ENCODE measurements at regions not wholly inside any gene's neighbourhood (a gene's known extent, or its start where the extent isn't known, plus 50 kb on each side); places are given as distances from the start of the nearest gene placed in this dataset.
A peak's percentile ranks its signal among the peaks of the same experiment; 100 is the strongest.
"Not testable (repeated sequence)": the region's sequence is repeated elsewhere in the genome, so short reads cannot be mapped to it uniquely, and the experiment has no call there.

- H3K9me3 Mint-ChIP-seq, result no peaks in the 10 kb centered on the region
- H3K27me3 Mint-ChIP-seq, result no peaks in the 10 kb centered on the region
- H3K27ac Mint-ChIP-seq, result no peak overlapping the region
- H3K4me1 Mint-ChIP-seq, result no peaks in the 10 kb centered on the region
- ATAC-seq, result no peak
- H3K4me3 Mint-ChIP-seq, result no peak overlapping the region
- no peaks in the 10 kb centered on the region for H3K36me3 Mint-ChIP-seq (ENCODE audit: low read depth)
- no peak for DNase-seq
Measured at GRCh38 chr18:1294229-1294628, 389.6 kb downstream of the ADCYAP1 start.

GRCh38 chr18:1296237-1296636, 391.6 kb downstream of the ADCYAP1 start:
- Mint-ChIP-seq H3K36me3 (ENCODE audit: low read depth) (no peaks in the 10 kb centered on the region), H3K4me1 (no peaks in the 10 kb centered on the region), H3K27me3 (no peaks in the 10 kb centered on the region), H3K9me3 (peaks cover 4% of the 10 kb centered on the region), H3K4me3 (no peak overlapping the region), H3K27ac (no peak overlapping the region)
- ATAC-seq, result no peak
- DNase-seq, result no peak

- H3K9me3 Mint-ChIP-seq, result peaks cover 4% of the 10 kb centered on the region
- no peak for ATAC-seq
- no peak for DNase-seq
- H3K27me3 Mint-ChIP-seq, result no peaks in the 10 kb centered on the region
- H3K27ac Mint-ChIP-seq, result no peak overlapping the region
- no peaks in the 10 kb centered on the region for H3K36me3 Mint-ChIP-seq (ENCODE audit: low read depth)
- H3K4me3 Mint-ChIP-seq, result no peak overlapping the region
- H3K4me1 Mint-ChIP-seq, result no peaks in the 10 kb centered on the region
Measured at GRCh38 chr18:1302861-1303260, 398.2 kb downstream of the ADCYAP1 start.

- ATAC-seq (no peak), DNase-seq (no peak)
- H3K4me1 Mint-ChIP-seq, result no peaks in the 10 kb centered on the region
- peaks cover 4% of the 10 kb centered on the region for H3K9me3 Mint-ChIP-seq
- H3K36me3 Mint-ChIP-seq (ENCODE audit: low read depth), result no peaks in the 10 kb centered on the region
- no peak overlapping the region for H3K27ac Mint-ChIP-seq
- H3K27me3 Mint-ChIP-seq, result no peaks in the 10 kb centered on the region
- no peak overlapping the region for H3K4me3 Mint-ChIP-seq
Measured at GRCh38 chr18:1304392-1304992, 399.8 kb downstream of the ADCYAP1 start.

GRCh38 chr18:1306641-1307040, 402.0 kb downstream of the ADCYAP1 start:
- Mint-ChIP-seq H3K27ac (no peak overlapping the region), H3K4me3 (no peak overlapping the region), H3K4me1 (no peaks in the 10 kb centered on the region), H3K9me3 (peaks cover 3% of the 10 kb centered on the region), H3K36me3 (ENCODE audit: low read depth) (no peaks in the 10 kb centered on the region), H3K27me3 (no peaks in the 10 kb centered on the region)
- ATAC-seq, result no peak
- no peak for DNase-seq

GRCh38 chr18:1308686-1309085, 404.0 kb downstream of the ADCYAP1 start:
- H3K27ac Mint-ChIP-seq, result no peak overlapping the region
- no peaks in the 10 kb centered on the region for H3K36me3 Mint-ChIP-seq (ENCODE audit: low read depth)
- H3K4me3 Mint-ChIP-seq, result no peak overlapping the region
- H3K4me1 Mint-ChIP-seq, result no peaks in the 10 kb centered on the region
- no peaks in the 10 kb centered on the region for H3K27me3 Mint-ChIP-seq
- peaks cover 3% of the 10 kb centered on the region for H3K9me3 Mint-ChIP-seq
- DNase-seq, result no peak
- no peak for ATAC-seq

GRCh38 chr18:1311376-1311775, 406.7 kb downstream of the ADCYAP1 start:
- peaks cover 3% of the 10 kb centered on the region for H3K9me3 Mint-ChIP-seq
- no peak for ATAC-seq
- H3K27ac Mint-ChIP-seq, result no peak overlapping the region

GRCh38 chr18:1335345-1335744, 430.7 kb downstream of the ADCYAP1 start:
- ATAC-seq; DNase-seq; H3K27me3 Mint-ChIP-seq; H3K36me3 Mint-ChIP-seq (ENCODE audit: low read depth); H3K4me3 Mint-ChIP-seq; H3K27ac Mint-ChIP-seq; H3K4me1 Mint-ChIP-seq: not testable (repeated sequence)
- peaks cover 14% of the 10 kb centered on the region for H3K9me3 Mint-ChIP-seq

More at GRCh38 chr18:1311376-1311775, 406.7 kb downstream of the ADCYAP1 start:
- no peak overlapping the region for H3K4me3 Mint-ChIP-seq
- DNase-seq, result no peak
- no peaks in the 10 kb centered on the region for H3K27me3 Mint-ChIP-seq
- no peaks in the 10 kb centered on the region for H3K36me3 Mint-ChIP-seq (ENCODE audit: low read depth)
- H3K4me1 Mint-ChIP-seq, result no peaks in the 10 kb centered on the region

GRCh38 chr18:1350931-1351450, 446.3 kb downstream of the ADCYAP1 start:
- Mint-ChIP-seq H3K4me3 (no peak overlapping the region), H3K27ac (no peak overlapping the region), H3K27me3 (no peaks in the 10 kb centered on the region), H3K9me3 (peaks cover 8% of the 10 kb centered on the region), H3K36me3 (ENCODE audit: low read depth) (no peaks in the 10 kb centered on the region), H3K4me1 (no peaks in the 10 kb centered on the region)
- ATAC-seq (no peak), DNase-seq (no peak)

- DNase-seq (no peak), ATAC-seq (no peak)
- no peaks in the 10 kb centered on the region for H3K36me3 Mint-ChIP-seq (ENCODE audit: low read depth)
- no peaks in the 10 kb centered on the region for H3K4me1 Mint-ChIP-seq
- H3K9me3 Mint-ChIP-seq, result peaks cover 4% of the 10 kb centered on the region
- no peaks in the 10 kb centered on the region for H3K27me3 Mint-ChIP-seq
- H3K27ac Mint-ChIP-seq, result no peak overlapping the region
- no peak overlapping the region for H3K4me3 Mint-ChIP-seq
Measured at GRCh38 chr18:1353025-1353424, 448.4 kb downstream of the ADCYAP1 start.

- Mint-ChIP-seq H3K4me3 (no peak overlapping the region), H3K4me1 (no peaks in the 10 kb centered on the region), H3K27me3 (no peaks in the 10 kb centered on the region), H3K36me3 (ENCODE audit: low read depth) (no peaks in the 10 kb centered on the region), H3K27ac (no peak overlapping the region), H3K9me3 (peaks cover 4% of the 10 kb centered on the region)
- DNase-seq, result no peak
- no peak for ATAC-seq
Measured at GRCh38 chr18:1357724-1358123, 453.1 kb downstream of the ADCYAP1 start.

GRCh38 chr18:1361936-1362335, 457.3 kb downstream of the ADCYAP1 start:
- DNase-seq (no peak), ATAC-seq (no peak)
- Mint-ChIP-seq H3K4me1 (no peaks in the 10 kb centered on the region), H3K27ac (no peak overlapping the region), H3K4me3 (no peak overlapping the region), H3K9me3 (peaks cover 3% of the 10 kb centered on the region), H3K27me3 (no peaks in the 10 kb centered on the region), H3K36me3 (ENCODE audit: low read depth) (no peaks in the 10 kb centered on the region)

- DNase-seq (no peak), ATAC-seq (no peak)
- Mint-ChIP-seq H3K27ac (no peak overlapping the region), H3K4me1 (no peaks in the 10 kb centered on the region), H3K36me3 (ENCODE audit: low read depth) (no peaks in the 10 kb centered on the region), H3K27me3 (no peaks in the 10 kb centered on the region), H3K9me3 (peaks cover 3% of the 10 kb centered on the region), H3K4me3 (no peak overlapping the region)
Measured at GRCh38 chr18:1370552-1370951, 465.9 kb downstream of the ADCYAP1 start.

- Mint-ChIP-seq H3K27me3 (no peaks in the 10 kb centered on the region), H3K27ac (no peak overlapping the region), H3K9me3 (no peaks in the 10 kb centered on the region), H3K36me3 (ENCODE audit: low read depth) (no peaks in the 10 kb centered on the region), H3K4me3 (no peak overlapping the region), H3K4me1 (no peaks in the 10 kb centered on the region)
- DNase-seq (no peak), ATAC-seq (no peak)
Measured at GRCh38 chr18:1371724-1372123, 467.1 kb downstream of the ADCYAP1 start.

GRCh38 chr18:1383465-1383864, 478.8 kb downstream of the ADCYAP1 start:
- Mint-ChIP-seq H3K4me3 (no peak overlapping the region), H3K9me3 (peaks cover 27% of the 10 kb centered on the region), H3K27ac (no peak overlapping the region), H3K36me3 (ENCODE audit: low read depth) (no peaks in the 10 kb centered on the region), H3K4me1 (no peaks in the 10 kb centered on the region), H3K27me3 (no peaks in the 10 kb centered on the region)
- no peak for DNase-seq
- ATAC-seq, result peak; percentile 20

GRCh38 chr18:1388468-1388867, 483.8 kb downstream of the ADCYAP1 start:
- DNase-seq; H3K27me3 Mint-ChIP-seq; H3K27ac Mint-ChIP-seq; ATAC-seq; H3K4me3 Mint-ChIP-seq; H3K4me1 Mint-ChIP-seq; H3K36me3 Mint-ChIP-seq (ENCODE audit: low read depth): not testable (repeated sequence)
- H3K9me3 Mint-ChIP-seq, result peaks cover 36% of the 10 kb centered on the region

Data from activated naive CD8-positive, alpha-beta T cell treated with anti-CD3 and anti-CD28 coated beads, Interleukin-2, amount 50 U/mL, for 24 hours (primary cell).